Uterus (tissue), 3 donors: ENCODE measurements at regions not wholly inside any gene's neighbourhood (a gene's known extent, or its start where the extent isn't known, plus 50 kb on each side); places are given as distances from the start of the nearest gene placed in this dataset.

Source experiments
- DNase-seq, 2 donors: peaks; one replicate each; pipeline ENCODE4 v3.0.0-alpha.2; 2019 to 2020
- H3K27ac ChIP-seq, 2 donors: fragments of 200-600 bp; sonication (generic); 1 replicate in 1 of 2; 2 replicates in 1 of 2; pipeline ENCODE4 v1.5.1; 2016 to 2018
- H3K27me3 ChIP-seq, 2 donors: fragments of 200-600 bp; sonication (generic); one replicate each; pipeline ENCODE4 v1.5.1; 2018 to 2019; ENCODE audit warnings: control low read depth in 1 of 2
- H3K36me3 ChIP-seq, 2 donors: fragments of 200-600 bp; sonication (generic); one replicate each; pipeline ENCODE4 v1.5.1; 2019; ENCODE audit warnings: control low read depth in 1 of 2
- H3K4me1 ChIP-seq, 2 donors: fragments of 200-600 bp; sonication (generic); one replicate each; pipeline ENCODE4 v1.5.1; 2018 to 2019; ENCODE audit warnings: control low read depth in 1 of 2
- H3K4me3 ChIP-seq, 2 donors: fragments of 200-600 bp; sonication (generic); 1 replicate in 1 of 2; 2 replicates in 1 of 2; pipeline ENCODE4 v1.5.1; 2018 to 2019; ENCODE audit warnings: mild to moderate bottlenecking in 1 of 2
- H3K9me3 ChIP-seq, 2 donors: fragments of 200-600 bp; sonication (generic); one replicate each; pipeline ENCODE4 v1.5.1; 2019; ENCODE audit warnings: control low read depth in 1 of 2
- POLR2A ChIP-seq, 2 donors: fragments of 450-650 bp; IDR thresholded peaks; one replicate each; pipeline ENCODE4 v1.6.1; 2016; ENCODE audit warnings: antibody characterized with exemption in 2 of 2, mild to moderate bottlenecking in 1 of 2, moderate library complexity in 1 of 2
- intact Hi-C: fragments of 100-400 bp; cut with DNase I; formaldehyde crosslinking; loops from one replicate; pipeline ENCODE4 v1.15.1; 2023; ENCODE audit warnings: low total_unique reads
- TF ChIP-seq, protein P1 (sequence below), 4 experiments: fragments of 200-600 bp in 2 of 4; fragments of 450-650 bp in 2 of 4; sonication (generic) in 2 of 4; IDR thresholded peaks; one replicate each; pipeline ENCODE4 v1.5.1; 2016 to 2019; ENCODE audit warnings: antibody characterized with exemption in 4 of 4, mild to moderate bottlenecking in 2 of 4, moderate library complexity in 1 of 4
- donor health status: DM: yes; HTN: yes; CAD: no.

DNA sequence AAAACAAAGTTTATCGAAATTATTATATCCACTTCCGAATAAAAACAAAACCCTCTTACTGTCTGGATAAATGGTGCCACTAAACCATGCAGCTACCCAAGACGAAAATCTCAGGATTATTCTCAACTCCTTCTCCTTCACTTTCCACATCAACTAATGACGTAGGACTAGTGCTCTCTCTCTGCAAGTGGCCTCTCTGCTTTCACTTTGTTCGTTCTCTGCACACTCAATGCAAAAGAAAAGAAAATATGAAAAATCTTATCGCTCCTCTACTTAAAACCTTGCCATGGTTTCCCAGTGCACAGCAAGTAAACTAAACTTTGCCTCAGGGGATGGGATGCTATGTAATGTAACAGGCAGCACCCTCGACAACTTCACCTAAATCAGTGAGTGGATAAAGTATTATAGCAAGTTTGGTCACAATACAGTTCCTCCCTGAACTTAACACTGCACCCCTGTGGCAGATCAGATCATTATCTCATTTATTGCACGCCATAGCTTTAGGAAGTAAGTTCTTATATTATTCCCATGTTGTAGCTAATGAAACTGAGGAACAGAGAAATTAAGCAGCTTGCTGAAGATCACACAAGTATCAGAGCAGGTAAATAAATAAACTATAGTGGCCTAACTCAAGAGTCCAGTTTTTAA lies 262.7 kb upstream of the GADL1 start:
- Histone ChIP-seq H3K27me3 (no peaks in the 10 kb centered on the region), H3K4me3 (no peak overlapping the region), H3K4me1 (no peaks in the 10 kb centered on the region), H3K36me3 (no peaks in the 10 kb centered on the region), H3K9me3 (no peaks in the 10 kb centered on the region), H3K27ac (no peak overlapping the region)
- intact Hi-C loops, result no loop called here
- no peak for DNase-seq
- TF ChIP-seq, protein P1, sequence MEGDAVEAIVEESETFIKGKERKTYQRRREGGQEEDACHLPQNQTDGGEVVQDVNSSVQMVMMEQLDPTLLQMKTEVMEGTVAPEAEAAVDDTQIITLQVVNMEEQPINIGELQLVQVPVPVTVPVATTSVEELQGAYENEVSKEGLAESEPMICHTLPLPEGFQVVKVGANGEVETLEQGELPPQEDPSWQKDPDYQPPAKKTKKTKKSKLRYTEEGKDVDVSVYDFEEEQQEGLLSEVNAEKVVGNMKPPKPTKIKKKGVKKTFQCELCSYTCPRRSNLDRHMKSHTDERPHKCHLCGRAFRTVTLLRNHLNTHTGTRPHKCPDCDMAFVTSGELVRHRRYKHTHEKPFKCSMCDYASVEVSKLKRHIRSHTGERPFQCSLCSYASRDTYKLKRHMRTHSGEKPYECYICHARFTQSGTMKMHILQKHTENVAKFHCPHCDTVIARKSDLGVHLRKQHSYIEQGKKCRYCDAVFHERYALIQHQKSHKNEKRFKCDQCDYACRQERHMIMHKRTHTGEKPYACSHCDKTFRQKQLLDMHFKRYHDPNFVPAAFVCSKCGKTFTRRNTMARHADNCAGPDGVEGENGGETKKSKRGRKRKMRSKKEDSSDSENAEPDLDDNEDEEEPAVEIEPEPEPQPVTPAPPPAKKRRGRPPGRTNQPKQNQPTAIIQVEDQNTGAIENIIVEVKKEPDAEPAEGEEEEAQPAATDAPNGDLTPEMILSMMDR (IDR thresholded peaks at IDR 0.05), result no peak
- no peak for TF ChIP-seq POLR2A (IDR thresholded peaks at IDR 0.05)

DNA sequence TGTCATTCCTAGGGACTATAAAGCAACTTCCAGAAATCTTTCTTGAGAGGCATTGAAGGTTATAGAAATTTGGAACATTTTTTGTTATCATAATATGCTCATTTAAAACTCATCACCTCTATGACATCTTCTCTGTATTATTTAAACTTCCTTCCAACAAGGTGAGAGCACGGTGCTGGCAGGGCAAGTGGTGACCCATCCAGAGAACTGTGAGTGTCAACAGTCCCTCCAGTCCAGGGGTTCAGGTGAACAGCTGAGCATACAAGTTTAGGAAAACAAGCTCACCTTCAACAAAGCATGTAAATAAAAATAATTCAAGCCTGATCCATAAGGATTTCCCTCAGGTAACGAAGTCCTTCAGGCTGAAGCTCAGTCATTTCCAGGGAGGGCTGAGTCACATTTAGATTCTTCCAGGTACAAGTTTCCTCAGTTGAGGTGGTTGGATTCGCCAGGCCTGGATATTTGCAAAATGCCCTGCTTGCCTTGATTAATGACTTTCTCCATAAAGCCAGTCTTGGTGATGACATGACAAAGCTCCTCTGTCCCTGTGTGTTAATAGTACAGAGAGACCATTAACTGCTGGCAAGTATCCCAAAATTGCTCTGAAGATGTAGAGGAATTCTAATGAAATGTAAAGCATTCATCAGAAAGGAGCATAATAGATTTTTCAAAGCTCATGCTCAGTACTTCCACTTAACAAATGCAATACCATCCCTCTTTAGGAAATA lies 263.6 kb upstream of the GADL1 start:
- intact Hi-C loops, result no loop called here
- Histone ChIP-seq H3K27me3 (no peaks in the 10 kb centered on the region), H3K36me3 (no peaks in the 10 kb centered on the region), H3K4me3 (no peak overlapping the region), H3K9me3 (no peaks in the 10 kb centered on the region), H3K4me1 (no peaks in the 10 kb centered on the region), H3K27ac (no peak overlapping the region)
- TF ChIP-seq POLR2A (IDR thresholded peaks at IDR 0.05), result no peak
- TF ChIP-seq, protein P1 (IDR thresholded peaks at IDR 0.05), result no peak
- DNase-seq, result no peak

DNA sequence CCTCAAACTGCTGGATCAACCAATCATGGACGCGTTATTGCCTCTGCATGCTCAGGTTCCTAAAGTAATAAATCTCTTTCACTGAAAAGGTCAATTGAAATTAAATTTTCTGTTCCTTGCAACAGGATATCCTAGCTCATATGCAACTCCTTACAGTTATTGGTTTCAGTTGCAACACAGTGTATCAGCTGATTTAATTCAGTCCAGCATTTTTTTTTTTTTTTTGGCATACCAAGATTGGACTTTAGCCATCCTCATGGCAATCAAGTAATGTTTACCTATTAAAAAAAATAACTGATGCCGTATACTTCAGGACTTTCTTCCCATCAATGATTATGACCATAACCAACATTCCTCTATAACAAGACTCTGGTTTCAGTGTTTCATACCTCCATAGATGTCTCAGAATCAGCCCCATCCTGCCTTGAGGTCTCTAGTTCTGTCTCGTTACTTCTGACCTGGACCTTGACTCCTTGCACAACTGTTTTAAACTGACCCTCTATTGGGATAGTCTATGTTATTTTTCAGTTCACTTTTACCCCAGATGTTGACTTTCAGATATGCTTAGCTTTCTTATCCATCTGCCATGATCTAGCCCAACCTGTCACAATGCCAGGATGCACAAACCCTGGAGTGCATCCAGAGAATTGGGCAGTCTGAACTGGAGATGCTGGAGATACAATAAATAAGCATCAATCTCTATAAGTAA lies 265.0 kb upstream of the GADL1 start:
- H3K36me3 ChIP-seq, result no peaks in the 10 kb centered on the region
- no peak overlapping the region for H3K4me3 ChIP-seq
- intact Hi-C loops, result no loop called here
- H3K27me3 ChIP-seq, result no peaks in the 10 kb centered on the region
- no peak overlapping the region for H3K27ac ChIP-seq
- DNase-seq, result no peak
- TF ChIP-seq POLR2A (IDR thresholded peaks at IDR 0.05), result no peak
- TF ChIP-seq, protein P1 (IDR thresholded peaks at IDR 0.05), result no peak
- H3K4me1 ChIP-seq, result no peaks in the 10 kb centered on the region
- no peaks in the 10 kb centered on the region for H3K9me3 ChIP-seq

DNA sequence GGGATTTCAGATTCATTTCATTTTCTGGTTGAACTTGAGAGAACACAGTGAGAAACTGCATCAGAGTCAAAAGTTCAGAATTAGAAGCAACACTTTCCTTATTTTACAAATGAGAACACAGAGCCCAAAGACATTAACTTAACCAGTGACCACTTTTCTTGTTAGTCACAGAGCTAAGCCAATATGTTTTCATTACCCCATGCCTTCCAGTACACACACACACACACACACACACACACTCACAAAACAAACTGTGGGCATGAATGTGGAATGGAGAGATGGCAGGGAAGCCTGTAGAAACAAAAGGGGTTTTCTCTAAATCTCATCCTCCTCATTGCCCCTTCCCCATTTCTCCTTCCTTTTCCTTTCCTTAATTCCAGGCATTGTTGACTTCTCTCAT lies 267.4 kb upstream of the GADL1 start:
- Histone ChIP-seq H3K27me3 (no peaks in the 10 kb centered on the region), H3K4me3 (no peak overlapping the region), H3K4me1 (no peaks in the 10 kb centered on the region), H3K36me3 (no peaks in the 10 kb centered on the region), H3K9me3 (no peaks in the 10 kb centered on the region), H3K27ac (no peak overlapping the region)
- TF ChIP-seq, protein P1 (IDR thresholded peaks at IDR 0.05), result no peak
- TF ChIP-seq POLR2A (IDR thresholded peaks at IDR 0.05), result no peak
- no peak for DNase-seq
- intact Hi-C loops, result no loop called here

DNA sequence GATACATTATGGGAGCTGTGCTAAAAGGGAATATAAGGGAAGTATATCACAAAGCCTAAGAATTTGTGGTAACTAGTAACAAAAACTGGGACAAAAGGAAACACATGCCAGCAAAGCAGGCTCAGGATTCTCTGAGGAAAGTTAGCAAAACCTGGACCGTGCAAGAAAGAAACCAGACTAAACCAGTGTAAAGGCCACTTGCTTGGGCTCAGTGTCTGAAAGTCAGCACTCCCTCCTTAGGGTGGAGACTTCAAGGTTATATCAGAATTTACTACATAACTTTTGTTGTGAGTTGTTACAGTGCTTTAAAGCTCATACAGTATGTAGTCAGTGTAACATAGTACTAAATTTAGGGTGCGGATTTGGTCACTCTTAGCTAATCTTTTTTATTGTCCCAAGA lies 269.9 kb upstream of the GADL1 start:
- Histone ChIP-seq H3K27me3 (no peaks in the 10 kb centered on the region), H3K27ac (no peak overlapping the region)
- TF ChIP-seq POLR2A (IDR thresholded peaks at IDR 0.05), result no peak
- TF ChIP-seq, protein P1 (IDR thresholded peaks at IDR 0.05), result no peak

More for the DNA sequence above, 269.9 kb upstream of the GADL1 start:
- no peaks in the 10 kb centered on the region for H3K36me3 ChIP-seq
- no peaks in the 10 kb centered on the region for H3K4me1 ChIP-seq
- DNase-seq, result no peak
- intact Hi-C loops, result no loop called here
- H3K4me3 ChIP-seq, result no peak overlapping the region
- no peaks in the 10 kb centered on the region for H3K9me3 ChIP-seq
